ENCODE measurements at regions not wholly inside any gene's neighbourhood (a gene's known extent, or its start where the extent isn't known, plus 50 kb on each side); places are given as distances from the start of the nearest gene placed in this dataset.

GRCh38 chr6:68313911-68314310, 321.2 kb upstream of the ADGRB3 start:
- Histone ChIP-seq H3K4me1 (ENCODE audit: insufficient read depth, low read length, poor library complexity, severe bottlenecking) (no peaks in the 10 kb centered on the region), H3K4me3 (ENCODE audit: low read depth, low read length, poor library complexity, severe bottlenecking) (no peak overlapping the region), H3K27ac (ENCODE audit: low read depth, low read length, poor library complexity, severe bottlenecking) (no peak overlapping the region), H3K9me3 (ENCODE audit: low read depth, low read length, poor library complexity, severe bottlenecking) (no peaks in the 10 kb centered on the region), H3K27me3 (replicated peaks; ENCODE audit: insufficient read depth, low read depth, low read length, poor library complexity) (no peaks in the 10 kb centered on the region), H3K36me3 (ENCODE audit: insufficient read depth, low read length, poor library complexity, severe bottlenecking) (no peaks in the 10 kb centered on the region)
- POLR2A ChIA-PET (ENCODE audit: low non-redundant PET) = interaction anchor here (0.6 kb wide), 1 partner anchor 87 kb away, joined by 3 read pairs; no protein-coding TSS in a partner anchor
- no TSS peak for BruUV-seq (replicated peaks)
- intact Hi-C loops (cut with micrococcal nuclease; ENCODE audit: unreplicated experiment) = loop anchor here (10.0 kb wide), 1 partner anchor 1249 kb away; no protein-coding TSS in a partner anchor
- peak; percentile 44 for DNase-seq (ENCODE audit: low spot score)
- TF ChIP-seq, protein P1, sequence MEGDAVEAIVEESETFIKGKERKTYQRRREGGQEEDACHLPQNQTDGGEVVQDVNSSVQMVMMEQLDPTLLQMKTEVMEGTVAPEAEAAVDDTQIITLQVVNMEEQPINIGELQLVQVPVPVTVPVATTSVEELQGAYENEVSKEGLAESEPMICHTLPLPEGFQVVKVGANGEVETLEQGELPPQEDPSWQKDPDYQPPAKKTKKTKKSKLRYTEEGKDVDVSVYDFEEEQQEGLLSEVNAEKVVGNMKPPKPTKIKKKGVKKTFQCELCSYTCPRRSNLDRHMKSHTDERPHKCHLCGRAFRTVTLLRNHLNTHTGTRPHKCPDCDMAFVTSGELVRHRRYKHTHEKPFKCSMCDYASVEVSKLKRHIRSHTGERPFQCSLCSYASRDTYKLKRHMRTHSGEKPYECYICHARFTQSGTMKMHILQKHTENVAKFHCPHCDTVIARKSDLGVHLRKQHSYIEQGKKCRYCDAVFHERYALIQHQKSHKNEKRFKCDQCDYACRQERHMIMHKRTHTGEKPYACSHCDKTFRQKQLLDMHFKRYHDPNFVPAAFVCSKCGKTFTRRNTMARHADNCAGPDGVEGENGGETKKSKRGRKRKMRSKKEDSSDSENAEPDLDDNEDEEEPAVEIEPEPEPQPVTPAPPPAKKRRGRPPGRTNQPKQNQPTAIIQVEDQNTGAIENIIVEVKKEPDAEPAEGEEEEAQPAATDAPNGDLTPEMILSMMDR (conservative IDR thresholded peaks at IDR 0.05; ENCODE audit: low read depth, low read length) = peak; percentile 63
- no peak for TF ChIP-seq EZH2 (IDR thresholded peaks at IDR 0.05; ENCODE audit: borderline replicate concordance, low read depth, low read length, poor library complexity, severe bottlenecking)
- CTCF ChIA-PET = interaction anchor here (0.6 kb wide), 1 partner anchor 1066 kb away, joined by 3 read pairs; no protein-coding TSS in a partner anchor

DNA sequence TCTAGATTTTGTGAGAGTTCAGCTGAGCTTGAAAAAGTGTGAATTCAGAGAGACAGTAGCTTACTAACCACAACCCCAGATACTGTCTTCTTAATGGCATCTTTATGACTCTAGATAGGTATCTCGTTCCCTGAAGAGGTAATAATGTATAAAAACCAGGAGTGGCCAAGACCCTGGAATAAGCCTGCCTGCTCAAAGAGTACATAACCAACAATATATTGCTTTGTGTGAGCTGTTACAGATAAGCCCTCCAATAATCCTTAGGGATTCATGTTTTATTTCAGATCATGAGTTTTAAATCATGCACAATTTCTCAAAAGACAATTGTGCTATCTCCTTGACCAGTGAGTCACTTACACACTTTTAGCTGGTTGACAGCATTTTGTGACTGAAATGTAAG, 327.8 kb upstream of the ADGRB3 start:
- POLR2A ChIA-PET (ENCODE audit: low non-redundant PET) = interaction anchor here (0.6 kb wide), 1 partner anchor 71 kb away, joined by 3 read pairs; no protein-coding TSS in a partner anchor
- TF ChIP-seq, protein P1 (conservative IDR thresholded peaks at IDR 0.05; ENCODE audit: low read depth, low read length) = no peak
- no peak for TF ChIP-seq EZH2 (IDR thresholded peaks at IDR 0.05; ENCODE audit: borderline replicate concordance, low read depth, low read length, poor library complexity, severe bottlenecking)
- BruUV-seq (replicated peaks) = no TSS peak

DNA sequence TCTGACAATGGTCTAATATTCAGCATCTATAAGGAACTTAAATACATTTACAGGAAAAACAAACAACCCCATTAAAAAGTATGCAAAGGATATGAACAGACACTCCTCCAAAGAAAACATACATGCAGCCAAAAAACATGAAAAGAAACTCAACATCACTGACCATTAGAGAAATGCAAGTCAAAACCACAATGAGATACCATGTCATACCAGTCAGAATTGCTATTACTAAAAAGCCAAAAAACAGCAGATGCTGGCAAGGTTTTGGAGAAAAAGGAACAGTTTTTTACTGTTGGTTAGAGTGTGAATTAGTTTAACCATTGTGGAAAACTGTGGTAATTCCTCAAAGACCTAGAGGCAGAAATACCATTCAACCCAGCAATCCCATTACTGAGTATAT, 339.0 kb upstream of the ADGRB3 start:
- POLR2A ChIA-PET (ENCODE audit: low non-redundant PET) = no interaction called here
- intact Hi-C loops (cut with micrococcal nuclease; ENCODE audit: unreplicated experiment) = no loop called here
- H3K27ac ChIP-seq (ENCODE audit: low read depth, low read length, poor library complexity, severe bottlenecking) = no peak overlapping the region
- no peaks in the 10 kb centered on the region for H3K36me3 ChIP-seq (ENCODE audit: insufficient read depth, low read length, poor library complexity, severe bottlenecking)
- H3K27me3 ChIP-seq (replicated peaks; ENCODE audit: insufficient read depth, low read depth, low read length, poor library complexity) = no peaks in the 10 kb centered on the region
- TF ChIP-seq EZH2 (IDR thresholded peaks at IDR 0.05; ENCODE audit: borderline replicate concordance, low read depth, low read length, poor library complexity, severe bottlenecking) = no peak
- TF ChIP-seq, protein P1 (conservative IDR thresholded peaks at IDR 0.05; ENCODE audit: low read depth, low read length) = no peak
- no peak overlapping the region for H3K4me3 ChIP-seq (ENCODE audit: low read depth, low read length, poor library complexity, severe bottlenecking)
- H3K9me3 ChIP-seq (ENCODE audit: low read depth, low read length, poor library complexity, severe bottlenecking) = peaks cover 4% of the 10 kb centered on the region
- no peak for DNase-seq (ENCODE audit: low spot score)
- CTCF ChIA-PET = no interaction called here
- H3K4me1 ChIP-seq (ENCODE audit: insufficient read depth, low read length, poor library complexity, severe bottlenecking) = no peaks in the 10 kb centered on the region
- BruUV-seq (replicated peaks) = no TSS peak

More for the DNA sequence above, 327.8 kb upstream of the ADGRB3 start:
- CTCF ChIA-PET = no interaction called here
- Histone ChIP-seq H3K4me3 (ENCODE audit: low read depth, low read length, poor library complexity, severe bottlenecking) (no peak overlapping the region), H3K36me3 (ENCODE audit: insufficient read depth, low read length, poor library complexity, severe bottlenecking) (no peaks in the 10 kb centered on the region), H3K27me3 (replicated peaks; ENCODE audit: insufficient read depth, low read depth, low read length, poor library complexity) (no peaks in the 10 kb centered on the region), H3K9me3 (ENCODE audit: low read depth, low read length, poor library complexity, severe bottlenecking) (no peaks in the 10 kb centered on the region), H3K27ac (ENCODE audit: low read depth, low read length, poor library complexity, severe bottlenecking) (no peak overlapping the region), H3K4me1 (ENCODE audit: insufficient read depth, low read length, poor library complexity, severe bottlenecking) (peaks cover 4% of the 10 kb centered on the region)
- no peak for DNase-seq (ENCODE audit: low spot score)
- intact Hi-C loops (cut with micrococcal nuclease; ENCODE audit: unreplicated experiment) = no loop called here

Measured in A673 (cell line).